OCI-LY1 (cell line): ENCODE measurements at regions not wholly inside any gene's neighbourhood (a gene's known extent, or its start where the extent isn't known, plus 50 kb on each side); places are given as distances from the start of the nearest gene placed in this dataset.

ENCODE experiments used
- H2AFZ ChIP-seq: fragments of 200-600 bp; sonication (generic), shearing (Covaris generic); 2 replicates; pipeline ENCODE4 v1.6.0; 2014; ENCODE audit warnings: antibody characterized with exemption, mild to moderate bottlenecking, low read length
- H3F3A ChIP-seq: fragments of 200-600 bp; sonication (generic), shearing (Covaris generic); 2 replicates; pipeline ENCODE4 v1.6.0; 2014; ENCODE audit warnings: mild to moderate bottlenecking, antibody characterized with exemption, low read length, moderate library complexity; ENCODE audit not compliant: insufficient read depth
- H3K27ac ChIP-seq: fragments of 200-600 bp; sonication (generic); 2 replicates; pipeline ENCODE4 v1.5.1; 2014; ENCODE audit warnings: low read length, mixed run types, mild to moderate bottlenecking, low read depth; ENCODE audit not compliant: poor library complexity, severe bottlenecking
- H3K27me3 ChIP-seq: fragments of 200-600 bp; sonication (generic); 2 replicates; pipeline ENCODE4 v1.6.0; 2014; ENCODE audit warnings: antibody characterized with exemption, mild to moderate bottlenecking, low read length, moderate library complexity; ENCODE audit not compliant: insufficient read depth
- H3K36me3 ChIP-seq: fragments of 200-600 bp; sonication (generic); 2 replicates; pipeline ENCODE4 v1.6.1; 2014; ENCODE audit warnings: mild to moderate bottlenecking, antibody characterized with exemption, low read length, moderate library complexity, mixed read lengths; ENCODE audit not compliant: insufficient read depth
- H3K4me1 ChIP-seq: fragments of 200-600 bp; sonication (generic); 2 replicates; pipeline ENCODE4 v1.5.1; 2014; ENCODE audit warnings: mild to moderate bottlenecking, low read length, moderate library complexity; ENCODE audit not compliant: insufficient read depth, severe bottlenecking
- H3K4me2 ChIP-seq: fragments of 200-600 bp; sonication (generic), shearing (Covaris generic); 2 replicates; pipeline ENCODE4 v1.6.1; 2014; ENCODE audit warnings: low read length
- H3K4me3 ChIP-seq: fragments of 200-600 bp; sonication (generic); 2 replicates; pipeline ENCODE4 v1.5.1; 2014; ENCODE audit warnings: low read length, low read depth, mild to moderate bottlenecking, mixed read lengths; ENCODE audit not compliant: poor library complexity, severe bottlenecking
- H3K79me2 ChIP-seq: fragments of 200-600 bp; shearing (Covaris generic); 2 replicates; pipeline ENCODE4 v1.6.1; 2016; ENCODE audit warnings: mixed run types, low read length, mixed read lengths; ENCODE audit not compliant: insufficient read depth
- H3K9ac ChIP-seq: fragments of 200-600 bp; sonication (generic), shearing (Covaris generic); 2 replicates; pipeline ENCODE4 v1.6.1; 2014; ENCODE audit warnings: mild to moderate bottlenecking, low read length, mixed read lengths
- H3K9me2 ChIP-seq: fragments of 200-600 bp; sonication (generic), shearing (Covaris generic); 2 replicates; pipeline ENCODE4 v1.6.1; 2014; ENCODE audit warnings: low read depth, mild to moderate bottlenecking, low read length, mixed read lengths
- H3K9me3 ChIP-seq: fragments of 200-600 bp; shearing (Covaris generic); 2 replicates; pipeline ENCODE4 v1.6.1; 2014; ENCODE audit warnings: low read length, mixed read lengths
- H4K20me1 ChIP-seq: fragments of 200-600 bp; sonication (generic), shearing (Covaris generic); 2 replicates; pipeline ENCODE4 v1.6.0; 2016; ENCODE audit warnings: mild to moderate bottlenecking, low read length; ENCODE audit not compliant: insufficient read depth
- EZH2 ChIP-seq: fragments of 200-600 bp; sonication (generic), shearing (Covaris generic); IDR thresholded peaks from 2 replicates; pipeline ENCODE4 v1.8.0; 2017; ENCODE audit warnings: borderline replicate concordance, mixed run types, mild to moderate bottlenecking, antibody characterized with exemption, low read length, moderate library complexity, mixed read lengths
- TF ChIP-seq, protein P1 (sequence below): fragments of 200-600 bp; sonication (generic), shearing (Covaris generic); IDR thresholded peaks from 2 replicates; pipeline ENCODE4 v1.5.1; 2017; ENCODE audit warnings: mild to moderate bottlenecking, antibody characterized with exemption, low read length, moderate library complexity, mixed read lengths

DNA sequence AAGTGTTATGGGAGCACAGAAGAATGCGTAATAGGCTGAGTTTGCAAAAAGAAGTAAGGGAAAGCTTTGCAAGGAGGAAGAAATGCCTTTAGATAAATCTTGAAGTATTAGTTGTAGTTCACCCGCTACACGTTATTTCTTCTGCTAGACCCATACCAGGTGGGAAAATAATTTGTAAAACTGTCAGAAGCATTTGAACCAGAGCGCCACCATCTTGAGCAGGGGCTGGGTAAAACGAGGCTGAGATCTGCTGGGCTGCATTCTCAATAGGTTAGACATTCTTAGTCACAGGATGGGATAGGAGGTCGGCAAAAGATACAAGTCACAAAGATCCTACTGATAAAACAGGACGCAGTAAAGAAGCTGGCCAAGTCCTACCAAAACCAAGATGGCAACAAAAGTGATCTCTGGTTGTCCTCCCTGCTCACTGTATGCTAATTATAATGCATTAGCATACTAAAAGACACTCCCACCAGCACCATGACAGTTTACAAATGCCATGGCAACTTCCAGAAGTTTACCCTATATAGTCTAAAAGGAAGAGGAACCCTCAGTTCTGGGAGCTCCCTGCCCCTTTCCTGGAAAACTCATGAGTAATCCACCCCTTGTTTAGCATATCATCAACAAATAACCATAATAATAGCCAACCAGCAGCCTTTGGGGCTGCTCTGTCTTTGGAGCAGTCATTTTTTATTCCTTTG lies 50.0 kb upstream of the ZNF280D start:
- no peaks in the 10 kb centered on the region for H3K79me2 ChIP-seq
- no peak overlapping the region for H2AFZ ChIP-seq
- no peaks in the 10 kb centered on the region for H3K36me3 ChIP-seq
- H3K4me2 ChIP-seq, result no peak overlapping the region
- no peak overlapping the region for H3K9ac ChIP-seq
- no peak for TF ChIP-seq EZH2
- TF ChIP-seq, protein P1, sequence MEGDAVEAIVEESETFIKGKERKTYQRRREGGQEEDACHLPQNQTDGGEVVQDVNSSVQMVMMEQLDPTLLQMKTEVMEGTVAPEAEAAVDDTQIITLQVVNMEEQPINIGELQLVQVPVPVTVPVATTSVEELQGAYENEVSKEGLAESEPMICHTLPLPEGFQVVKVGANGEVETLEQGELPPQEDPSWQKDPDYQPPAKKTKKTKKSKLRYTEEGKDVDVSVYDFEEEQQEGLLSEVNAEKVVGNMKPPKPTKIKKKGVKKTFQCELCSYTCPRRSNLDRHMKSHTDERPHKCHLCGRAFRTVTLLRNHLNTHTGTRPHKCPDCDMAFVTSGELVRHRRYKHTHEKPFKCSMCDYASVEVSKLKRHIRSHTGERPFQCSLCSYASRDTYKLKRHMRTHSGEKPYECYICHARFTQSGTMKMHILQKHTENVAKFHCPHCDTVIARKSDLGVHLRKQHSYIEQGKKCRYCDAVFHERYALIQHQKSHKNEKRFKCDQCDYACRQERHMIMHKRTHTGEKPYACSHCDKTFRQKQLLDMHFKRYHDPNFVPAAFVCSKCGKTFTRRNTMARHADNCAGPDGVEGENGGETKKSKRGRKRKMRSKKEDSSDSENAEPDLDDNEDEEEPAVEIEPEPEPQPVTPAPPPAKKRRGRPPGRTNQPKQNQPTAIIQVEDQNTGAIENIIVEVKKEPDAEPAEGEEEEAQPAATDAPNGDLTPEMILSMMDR, result no peak
- no peaks in the 10 kb centered on the region for H3K27me3 ChIP-seq
- peaks cover 11% of the 10 kb centered on the region for H3K4me1 ChIP-seq
- no peaks in the 10 kb centered on the region for H4K20me1 ChIP-seq
- H3K9me2 ChIP-seq, result no peaks in the 10 kb centered on the region
- no peaks in the 10 kb centered on the region for H3F3A ChIP-seq
- H3K4me3 ChIP-seq, result no peak overlapping the region
- peaks cover 9% of the 10 kb centered on the region for H3K9me3 ChIP-seq
- no peak overlapping the region for H3K27ac ChIP-seq
